ENCODE measurements at regions not wholly inside any gene's neighbourhood (a gene's known extent, or its start where the extent isn't known, plus 50 kb on each side); places are given as distances from the start of the nearest gene placed in this dataset.

DNA sequence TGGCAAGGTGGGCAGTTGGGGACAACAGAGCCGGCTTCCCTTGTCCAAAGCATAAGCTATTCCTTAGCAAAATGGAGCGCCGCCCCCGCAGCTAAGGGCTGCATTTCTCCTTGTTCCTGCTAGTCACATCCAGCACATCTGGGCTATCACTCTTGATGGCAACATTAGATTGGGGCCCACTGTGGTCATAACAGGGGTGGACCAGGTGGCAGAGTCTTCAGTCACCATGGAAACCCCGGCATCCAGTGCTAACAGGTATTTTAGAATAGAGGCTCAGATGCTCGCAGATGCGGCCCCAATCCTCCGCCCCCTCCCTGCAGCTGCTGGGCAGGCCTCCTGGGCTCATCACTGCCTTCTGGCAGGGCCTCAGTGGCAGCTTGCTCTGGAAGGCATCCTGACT lies 125.9 kb downstream of the GPCPD1 start:
- no peak overlapping the region for H3K4me3 ChIP-seq
- WGBS, 3 donors: 62 to 69% (median 65%) methylated on average over 8 of the region's 8 CpGs
- no peak for DNase-seq

DNA sequence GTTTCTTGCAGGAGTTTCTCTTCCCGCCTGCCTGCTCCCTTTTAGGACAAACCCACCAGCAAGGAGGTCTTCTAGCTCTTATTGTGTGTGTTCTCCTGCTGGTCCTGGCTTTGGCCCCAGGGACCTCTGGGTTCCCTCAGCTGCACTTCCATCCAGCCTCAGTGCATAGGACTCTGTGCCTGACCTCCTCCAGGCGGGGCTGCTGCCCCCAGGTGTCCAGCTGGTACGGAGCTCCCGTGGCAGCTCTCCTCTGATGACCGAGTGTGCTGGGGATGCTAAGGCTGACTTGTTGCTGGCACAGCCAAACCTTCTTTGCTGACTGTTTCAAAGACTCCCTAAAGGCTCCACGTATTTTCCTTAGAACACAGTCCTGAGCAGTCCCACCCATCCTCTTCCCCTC lies 126.5 kb downstream of the GPCPD1 start:
- no peak overlapping the region for H3K4me3 ChIP-seq
- H3K4me1 ChIP-seq: no peaks in the 10 kb centered on the region
- TF ChIP-seq, protein P1, sequence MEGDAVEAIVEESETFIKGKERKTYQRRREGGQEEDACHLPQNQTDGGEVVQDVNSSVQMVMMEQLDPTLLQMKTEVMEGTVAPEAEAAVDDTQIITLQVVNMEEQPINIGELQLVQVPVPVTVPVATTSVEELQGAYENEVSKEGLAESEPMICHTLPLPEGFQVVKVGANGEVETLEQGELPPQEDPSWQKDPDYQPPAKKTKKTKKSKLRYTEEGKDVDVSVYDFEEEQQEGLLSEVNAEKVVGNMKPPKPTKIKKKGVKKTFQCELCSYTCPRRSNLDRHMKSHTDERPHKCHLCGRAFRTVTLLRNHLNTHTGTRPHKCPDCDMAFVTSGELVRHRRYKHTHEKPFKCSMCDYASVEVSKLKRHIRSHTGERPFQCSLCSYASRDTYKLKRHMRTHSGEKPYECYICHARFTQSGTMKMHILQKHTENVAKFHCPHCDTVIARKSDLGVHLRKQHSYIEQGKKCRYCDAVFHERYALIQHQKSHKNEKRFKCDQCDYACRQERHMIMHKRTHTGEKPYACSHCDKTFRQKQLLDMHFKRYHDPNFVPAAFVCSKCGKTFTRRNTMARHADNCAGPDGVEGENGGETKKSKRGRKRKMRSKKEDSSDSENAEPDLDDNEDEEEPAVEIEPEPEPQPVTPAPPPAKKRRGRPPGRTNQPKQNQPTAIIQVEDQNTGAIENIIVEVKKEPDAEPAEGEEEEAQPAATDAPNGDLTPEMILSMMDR (IDR thresholded peaks at IDR 0.05): no peak
- DNase-seq: no peak
- H3K9me3 ChIP-seq: no peaks in the 10 kb centered on the region
- no peaks in the 10 kb centered on the region for H3K36me3 ChIP-seq (ENCODE audit: insufficient read depth in 1 of 2, low read depth in 1 of 2)
- WGBS, 3 donors: 39 to 49% (median 49%) methylated on average over 6 of the region's 6 CpGs
- H3K27ac ChIP-seq: no peak overlapping the region
- H3K27me3 ChIP-seq (ENCODE audit: insufficient read depth in 3 of 3, low read length in 2 of 3): no peaks in the 10 kb centered on the region
- ATAC-seq: no peak
- intact Hi-C loops (cut with DNase I): no loop called here

More for the DNA sequence above, 125.9 kb downstream of the GPCPD1 start:
- no peak for ATAC-seq
- intact Hi-C loops (cut with DNase I): no loop called here
- Histone ChIP-seq H3K27ac (no peak overlapping the region), H3K36me3 (ENCODE audit: insufficient read depth in 1 of 2, low read depth in 1 of 2) (no peaks in the 10 kb centered on the region), H3K4me1 (no peaks in the 10 kb centered on the region), H3K27me3 (ENCODE audit: insufficient read depth in 3 of 3, low read length in 2 of 3) (no peaks in the 10 kb centered on the region), H3K9me3 (no peaks in the 10 kb centered on the region)
- TF ChIP-seq, protein P1 (IDR thresholded peaks at IDR 0.05): no peak

DNA sequence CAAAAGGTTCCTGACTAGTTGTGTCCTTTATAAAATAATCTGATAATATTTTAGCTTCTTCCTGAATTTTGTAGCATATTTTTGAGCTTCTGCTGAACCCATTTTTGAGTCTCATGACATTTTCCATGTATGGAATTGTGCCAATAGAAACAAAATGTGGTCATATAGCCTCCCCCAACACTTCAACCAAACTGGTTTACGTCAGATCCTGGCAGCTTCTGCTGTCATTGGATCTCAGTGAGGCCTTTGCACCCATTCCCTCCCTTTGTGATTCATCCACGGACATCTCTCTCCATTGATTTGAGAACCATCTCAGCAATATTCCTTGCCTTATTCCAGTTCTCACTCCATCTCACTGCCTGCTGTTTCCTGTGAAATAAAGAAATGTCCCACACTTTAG lies 128.0 kb downstream of the GPCPD1 start:
- Histone ChIP-seq H3K27ac (no peak overlapping the region), H3K4me1 (no peaks in the 10 kb centered on the region), H3K36me3 (ENCODE audit: insufficient read depth in 1 of 2, low read depth in 1 of 2) (no peaks in the 10 kb centered on the region), H3K4me3 (no peak overlapping the region), H3K27me3 (ENCODE audit: insufficient read depth in 3 of 3, low read length in 2 of 3) (no peaks in the 10 kb centered on the region), H3K9me3 (no peaks in the 10 kb centered on the region)
- TF ChIP-seq, protein P1 (IDR thresholded peaks at IDR 0.05): no peak
- DNase-seq: no peak
- intact Hi-C loops (cut with DNase I): no loop called here
- ATAC-seq: no peak
- WGBS, 3 donors: 37 to 45% (median 41%) methylated on average over 2 of the region's 2 CpGs

DNA sequence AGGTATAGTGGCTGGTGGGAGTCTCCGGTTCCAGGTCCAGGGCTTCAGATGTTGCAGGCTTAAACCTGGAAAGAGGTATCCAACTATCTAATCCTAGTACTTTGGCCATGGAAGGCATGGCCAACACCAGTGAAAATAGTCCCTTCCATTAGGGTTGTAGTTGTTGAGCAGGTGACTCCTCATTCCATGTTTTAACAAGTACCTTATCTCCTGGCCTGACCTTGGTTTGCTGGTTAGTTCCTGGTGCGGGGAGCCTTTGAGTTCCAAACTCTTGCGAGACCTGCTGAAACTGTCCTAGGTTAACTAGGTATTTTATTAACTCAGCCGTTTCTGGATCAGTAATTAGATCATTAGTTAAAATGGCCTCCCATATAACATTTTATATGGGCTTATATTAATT lies 128.9 kb downstream of the GPCPD1 start:
- WGBS, 3 donors: 91 to 92% (median 92%) methylated on average over 4 of the region's 4 CpGs
- no peaks in the 10 kb centered on the region for H3K9me3 ChIP-seq
- H3K36me3 ChIP-seq (ENCODE audit: insufficient read depth in 1 of 2, low read depth in 1 of 2): no peaks in the 10 kb centered on the region
- H3K27me3 ChIP-seq (ENCODE audit: insufficient read depth in 3 of 3, low read length in 2 of 3): no peaks in the 10 kb centered on the region
- no peak overlapping the region for H3K4me3 ChIP-seq
- H3K4me1 ChIP-seq: no peaks in the 10 kb centered on the region
- DNase-seq (no peak), ATAC-seq (no peak)
- H3K27ac ChIP-seq: no peak overlapping the region
- TF ChIP-seq, protein P1 (IDR thresholded peaks at IDR 0.05): no peak
- intact Hi-C loops (cut with DNase I): no loop called here

DNA sequence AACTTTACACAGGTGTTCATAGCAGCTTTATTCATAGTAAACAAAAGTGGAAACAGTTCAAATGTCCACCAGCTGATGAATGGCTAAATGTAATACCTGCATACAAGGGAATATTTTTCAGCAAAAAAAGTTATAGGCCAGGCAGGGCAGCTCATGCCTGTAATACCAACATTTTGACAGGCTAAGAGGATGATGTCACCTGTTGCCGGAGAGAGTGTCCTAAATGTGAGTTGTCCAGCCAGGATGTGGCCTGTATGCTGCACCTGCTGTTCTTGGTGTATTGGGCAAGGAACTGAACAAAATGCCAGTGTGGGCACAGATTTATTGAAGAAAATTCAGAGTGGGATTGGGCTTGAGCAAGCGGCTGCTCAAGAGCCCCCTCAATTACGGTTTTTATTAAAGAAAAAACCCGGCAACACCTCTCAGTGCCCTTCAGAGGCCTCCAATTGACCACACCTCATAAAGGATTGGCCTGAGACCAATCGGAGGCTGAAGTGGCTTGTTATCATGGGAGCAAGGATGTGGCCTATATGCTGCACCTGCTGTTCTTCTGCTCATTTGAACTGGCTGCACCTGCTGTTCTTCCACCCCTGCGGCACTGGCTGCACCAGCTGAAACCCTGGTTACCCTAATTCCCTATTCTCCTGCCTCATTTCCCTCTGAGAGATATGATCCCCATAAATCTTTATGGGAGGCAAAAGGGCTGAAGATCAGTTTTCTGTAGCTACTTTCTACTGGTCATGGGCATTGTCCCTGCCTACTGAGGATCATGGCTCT lies 129.8 kb downstream of the GPCPD1 start:
- TF ChIP-seq, protein P1 (IDR thresholded peaks at IDR 0.05): no peak
- DNase-seq: no peak
- intact Hi-C loops (cut with DNase I): no loop called here
- ATAC-seq: no peak
- WGBS, 3 donors: 67 to 72% (median 70%) methylated on average over 6 of the region's 6 CpGs
- H3K4me1 ChIP-seq: no peaks in the 10 kb centered on the region
- H3K27ac ChIP-seq: no peak overlapping the region
- H3K36me3 ChIP-seq (ENCODE audit: insufficient read depth in 1 of 2, low read depth in 1 of 2): no peaks in the 10 kb centered on the region
- H3K4me3 ChIP-seq: no peak overlapping the region
- H3K9me3 ChIP-seq: no peaks in the 10 kb centered on the region
- no peaks in the 10 kb centered on the region for H3K27me3 ChIP-seq (ENCODE audit: insufficient read depth in 3 of 3, low read length in 2 of 3)
